Lower leg skin (tissue), 3 donors: ENCODE measurements at regions not wholly inside any gene's neighbourhood (a gene's known extent, or its start where the extent isn't known, plus 50 kb on each side); places are given as distances from the start of the nearest gene placed in this dataset.

Source experiments
- CTCF ChIP-seq, 3 donors: fragments of 450-650 bp; IDR thresholded peaks; one replicate each; pipeline ENCODE4 v1.5.1; 2016; ENCODE audit warnings: antibody characterized with exemption in 3 of 3, mild to moderate bottlenecking in 3 of 3, moderate library complexity in 2 of 3
- POLR2A ChIP-seq, 2 donors: fragments of 450-650 bp; IDR thresholded peaks; one replicate each; pipeline ENCODE4 v1.6.1; 2016 to 2017; ENCODE audit warnings: antibody characterized with exemption in 2 of 2, mild to moderate bottlenecking in 1 of 2, moderate library complexity in 1 of 2

GRCh38 chr13:93174260-93174659, 52.3 kb upstream of the GPC6 start:
- TF ChIP-seq POLR2A (IDR thresholded peaks at IDR 0.05) (no peak), CTCF (IDR thresholded peaks at IDR 0.05) (no peak)
